MM.1S (cell line): ENCODE measurements at regions not wholly inside any gene's neighbourhood (a gene's known extent, or its start where the extent isn't known, plus 50 kb on each side); places are given as distances from the start of the nearest gene placed in this dataset.

Experiments used
- CTCF ChIP-seq: fragments of 300-600 bp; sonication (generic); IDR thresholded peaks from 2 replicates; pipeline ENCODE4 v1.5.1; 2016; ENCODE audit warnings: antibody characterized with exemption, low read length, mixed read lengths
- EZH2 ChIP-seq: fragments of 300-600 bp; sonication (generic); optimal IDR thresholded peaks from 2 replicates; pipeline ENCODE3; 2017; ENCODE audit warnings: low read depth, mild to moderate bottlenecking, antibody characterized with exemption, low read length, mixed read lengths

- TF ChIP-seq CTCF (no peak), EZH2 (no peak)
Measured at GRCh38 chr2:30392097-30392496, 54.9 kb upstream of the LCLAT1 start.
